A549 (cell line): ENCODE measurements at regions not wholly inside any gene's neighbourhood (a gene's known extent, or its start where the extent isn't known, plus 50 kb on each side); places are given as distances from the start of the nearest gene placed in this dataset.

Experiments
- ATAC-seq, 2 experiments: fragments of 200-7000 bp in 1 of 2; fragments of >200 bp in 1 of 2; cut with Nextera tagmentation in 1 of 2; cut with Tn5 transposase in 1 of 2; 3 replicates each; pipeline versions ENCODE4 v1.8.0 to v1.9.1; 2018 to 2020; ENCODE audit warnings: mild to moderate bottlenecking in 1 of 2, moderate library complexity in 1 of 2
- CTCF ChIA-PET: fragments of 300-600 bp; sonication (Branson Sonifier 250); formaldehyde crosslinking; extraction: SDS; loops from one replicate; lab custom pipeline; 2021; ENCODE audit warnings: antibody characterized with exemption, inconsistent platforms; lab: Yijun Ruan, JAX
- POLR2A ChIA-PET: fragments of 350-600 bp; formaldehyde crosslinking; extraction: SDS; loops from one replicate; lab custom pipeline; 2021; ENCODE audit warnings: antibody characterized with exemption, inconsistent platforms; lab: Yijun Ruan, JAX
- DNase-seq, 2 experiments: peaks; one replicate each; pipeline versions ENCODE4 v3.0.0 to v3.0.0-alpha.2; 2011 to 2016; ENCODE audit warnings: low read depth in 1 of 2, low spot score in 1 of 2
- FAIRE-seq: peaks from 2 replicates; lab custom pipeline; 2011; peaks lifted over from hg19 to GRCh38; lab: Jason Lieb, UNC
- H3K27ac ChIP-seq, 2 experiments: fragments of >200 bp; sonication (Bioruptor Twin); formaldehyde crosslinking; 3 replicates each; pipeline ENCODE4 v1.5.1; 2016 to 2017
- H3K4me1 ChIP-seq: fragments of >200 bp; sonication (Bioruptor Twin); formaldehyde crosslinking; 3 replicates; pipeline ENCODE4 v1.6.1; 2016
- H3K4me2 ChIP-seq: fragments of >200 bp; sonication (Bioruptor Twin); formaldehyde crosslinking; 3 replicates; pipeline ENCODE4 v1.6.1; 2016
- H3K4me3 ChIP-seq: fragments of >200 bp; sonication (Bioruptor Twin); formaldehyde crosslinking; 3 replicates; pipeline ENCODE4 v1.5.1; 2016
- H3K9me3 ChIP-seq: fragments of >200 bp; sonication (Bioruptor Twin); formaldehyde crosslinking; 3 replicates; pipeline ENCODE4 v1.6.1; 2016
- ATOH8 ChIP-seq: fragments of 250-450 bp; sonication (Bioruptor Pico); IDR thresholded peaks from 2 replicates; pipeline ENCODE4 v1.5.0; 2020; ENCODE audit warnings: low read depth, mild to moderate bottlenecking, moderate library complexity
- CBX2 ChIP-seq: fragments of 200-600 bp; sonication (generic); IDR thresholded peaks from 2 replicates; pipeline ENCODE4 v1.6.1; 2016; ENCODE audit warnings: low read depth, mild to moderate bottlenecking, borderline replicate concordance
- CBX8 ChIP-seq: fragments of 200-600 bp; sonication (generic); IDR thresholded peaks from 2 replicates; pipeline ENCODE4 v1.6.1; 2016
- CHD2 ChIP-seq: fragments of 150-350 bp; IDR thresholded peaks from 2 replicates; pipeline ENCODE4 v1.6.1; 2014; ENCODE audit warnings: low read length; ENCODE audit not compliant: partially characterized antibody
- CHD4 ChIP-seq: fragments of 200-600 bp; sonication (generic); IDR thresholded peaks from 2 replicates; pipeline ENCODE4 v1.6.1; 2016; ENCODE audit warnings: antibody characterized with exemption, mild to moderate bottlenecking, borderline replicate concordance
- EHF ChIP-seq: fragments of 250-450 bp; sonication (Bioruptor Pico); IDR thresholded peaks from 2 replicates; pipeline ENCODE4 v1.5.0; 2020; ENCODE audit warnings: mild to moderate bottlenecking
- EHMT2 ChIP-seq: fragments of 200-600 bp; sonication (generic); IDR thresholded peaks from 2 replicates; pipeline ENCODE4 v1.6.1; 2016; ENCODE audit warnings: antibody characterized with exemption, low read depth, mild to moderate bottlenecking, moderate library complexity
- EP300 ChIP-seq, 2 experiments: fragments of >200 bp; sonication (Bioruptor Twin); formaldehyde crosslinking; IDR thresholded peaks; 2 replicates in 1 of 2; 3 replicates in 1 of 2; pipeline ENCODE4 v1.6.1; 2016 to 2017
- ESRRA ChIP-seq: fragments of 150-350 bp; IDR thresholded peaks from 2 replicates; pipeline ENCODE4 v1.6.1; 2014; ENCODE audit warnings: mild to moderate bottlenecking, low read length, borderline replicate concordance
- FOSB ChIP-seq: fragments of 250-450 bp; sonication (Bioruptor Pico); IDR thresholded peaks from 2 replicates; pipeline ENCODE4 v1.5.0; 2020; ENCODE audit warnings: mild to moderate bottlenecking, moderate library complexity
- FOXS1 ChIP-seq: fragments of 250-450 bp; sonication (Bioruptor Pico); IDR thresholded peaks from 2 replicates; pipeline ENCODE4 v1.5.0; 2020; ENCODE audit warnings: mild to moderate bottlenecking, moderate library complexity
- GATA3 ChIP-seq: IDR thresholded peaks from 2 replicates; pipeline ENCODE4 v1.6.1; 2012; ENCODE audit warnings: borderline replicate concordance
- HDAC2 ChIP-seq: fragments of 200-600 bp; sonication (generic); IDR thresholded peaks from 2 replicates; pipeline ENCODE4 v1.6.1; 2016
- HEYL ChIP-seq: fragments of 250-450 bp; sonication (Bioruptor Pico); IDR thresholded peaks from 2 replicates; pipeline ENCODE4 v1.8.0; 2021; ENCODE audit warnings: mild to moderate bottlenecking, moderate library complexity
- HOXA7 ChIP-seq: fragments of 250-450 bp; sonication (Bioruptor Pico); IDR thresholded peaks from 2 replicates; pipeline ENCODE4 v1.5.0; 2020; ENCODE audit warnings: mild to moderate bottlenecking, moderate library complexity
- HOXB5 ChIP-seq: fragments of 250-450 bp; sonication (Bioruptor Pico); IDR thresholded peaks from 2 replicates; pipeline ENCODE4 v1.5.0; 2020; ENCODE audit warnings: mild to moderate bottlenecking, moderate library complexity
- MAFK ChIP-seq: fragments of 450-650 bp; IDR thresholded peaks from 2 replicates; pipeline ENCODE4 v1.6.1; 2014; ENCODE audit not compliant: partially characterized antibody
- MYC ChIP-seq: IDR thresholded peaks from 2 replicates; pipeline ENCODE4 v1.6.1; 2012; ENCODE audit warnings: mild to moderate bottlenecking, inconsistent platforms, low read length, improper control_type of control experiment, borderline replicate concordance
- NFE2L2 ChIP-seq: fragments of 150-350 bp; conservative IDR thresholded peaks from 2 replicates; pipeline ENCODE4 v1.6.1; 2014; ENCODE audit warnings: low read length
- NR3C1 ChIP-seq: fragments of >200 bp; sonication (Bioruptor Twin); formaldehyde crosslinking; IDR thresholded peaks from 3 replicates; pipeline ENCODE4 v1.6.1; 2017
- PBX3 ChIP-seq: IDR thresholded peaks from 2 replicates; pipeline ENCODE4 v1.6.1; 2012
- PHF8 ChIP-seq: fragments of 200-600 bp; sonication (generic); IDR thresholded peaks from 2 replicates; pipeline ENCODE4 v1.6.1; 2016; ENCODE audit warnings: low read depth, mild to moderate bottlenecking, antibody characterized with exemption, moderate library complexity, borderline replicate concordance
- POLR2AphosphoS2 ChIP-seq: conservative IDR thresholded peaks from 2 replicates; pipeline ENCODE4 v1.6.1; 2012; ENCODE audit warnings: low read length, improper control_type of control experiment, inconsistent platforms
- RFX5 ChIP-seq: fragments of 450-650 bp; IDR thresholded peaks from 2 replicates; pipeline ENCODE4 v1.7.1; 2014; ENCODE audit warnings: antibody characterized with exemption, mild to moderate bottlenecking, moderate library complexity
- ZFP36 ChIP-seq: fragments of 450-650 bp; IDR thresholded peaks from 2 replicates; pipeline ENCODE4 v1.6.1; 2014; ENCODE audit warnings: borderline replicate concordance; ENCODE audit not compliant: partially characterized antibody
- ZNF302 ChIP-seq: fragments of 250-450 bp; sonication (Bioruptor Pico); IDR thresholded peaks from 2 replicates; pipeline ENCODE4 v1.9.0; 2021; ENCODE audit warnings: inconsistent platforms, mild to moderate bottlenecking, moderate library complexity
- WGBS: methylation state at CpG from one replicate; pipeline ENCODE4 v1.1.6; 2017; ENCODE audit errors: missing lambda C conversion rate; 5-methylcytosine and 5-hydroxymethylcytosine counted together

GRCh38 chr5:1946122-1946677 lies 63.5 kb upstream of the IRX4 start (continued):
- TF ChIP-seq RFX5 (no peak), ATOH8 (no peak), MYC (no peak)
- TF ChIP-seq, all 56 proteins: peak for 0

- no peak for FAIRE-seq
- WGBS, result 17% methylated on average over 11 of the region's 13 CpGs
- ChIA-PET CTCF (no interaction called here), POLR2A (no interaction called here)
- no peak overlapping the region for H3K27ac ChIP-seq
- H3K9me3 ChIP-seq, result no peaks in the 10 kb centered on the region
- no peak for TF ChIP-seq HOXA7 (CRISPR knock-in tag)
- TF ChIP-seq HOXB5, result no peak
- TF ChIP-seq FOXS1, result no peak
- no peak for TF ChIP-seq ATOH8
- no peak for TF ChIP-seq ZNF302
- H3K4me1 ChIP-seq, result no peaks in the 10 kb centered on the region
- DNase-seq, result no peak
- H3K4me2 ChIP-seq, result no peak overlapping the region
- no peak for ATAC-seq
- H3K4me3 ChIP-seq, result no peak overlapping the region
These were observed 62.9 kb upstream of the IRX4 start for GRCh38 chr5:1945606-1946005.

- ChIA-PET POLR2A (no interaction called here), CTCF (no interaction called here)
- WGBS, result 38% methylated on average over 10 of the region's 10 CpGs
- no peaks in the 10 kb centered on the region for H3K9me3 ChIP-seq
- H3K27ac ChIP-seq, result no peak overlapping the region
- FAIRE-seq (no peak), ATAC-seq (no peak), DNase-seq (no peak)
- H3K4me3 ChIP-seq, result no peak overlapping the region
- no peak for TF ChIP-seq HDAC2
- TF ChIP-seq ESRRA, result no peak
- TF ChIP-seq EP300 (IDR thresholded peaks at IDR 0.05), result no peak
- TF ChIP-seq PBX3, result no peak
- TF ChIP-seq FOSB (CRISPR knock-in tag), result no peak
- TF ChIP-seq RFX5, result no peak
- TF ChIP-seq CHD2, result no peak
- no peak for TF ChIP-seq EHMT2
- TF ChIP-seq PHF8, result no peak
- TF ChIP-seq CBX8, result no peak
- no peak for TF ChIP-seq HEYL (CRISPR knock-in tag)
- no peak for TF ChIP-seq HOXA7 (CRISPR knock-in tag)
- no peak for TF ChIP-seq FOXS1
- TF ChIP-seq POLR2AphosphoS2, result no peak
- H3K4me2 ChIP-seq, result no peak overlapping the region
- no peaks in the 10 kb centered on the region for H3K4me1 ChIP-seq
These were observed 61.7 kb upstream of the IRX4 start for GRCh38 chr5:1944408-1944807.

- no peaks in the 10 kb centered on the region for H3K9me3 ChIP-seq
- FAIRE-seq, result no peak
- ChIA-PET POLR2A (no interaction called here), CTCF (no interaction called here)
- 52% methylated on average over 11 of the region's 11 CpGs for WGBS
- no peak for DNase-seq
- no peak overlapping the region for H3K4me3 ChIP-seq
- no peak overlapping the region for H3K4me2 ChIP-seq
- no peak overlapping the region for H3K27ac ChIP-seq
- ATAC-seq, result no peak
- H3K4me1 ChIP-seq, result no peaks in the 10 kb centered on the region
- no peak for TF ChIP-seq HOXA7 (CRISPR knock-in tag)
- no peak for TF ChIP-seq CBX2
- TF ChIP-seq NR3C1, result no peak
- TF ChIP-seq EP300 (IDR thresholded peaks at IDR 0.05), result no peak
- TF ChIP-seq PBX3, result no peak
- TF ChIP-seq MAFK, result no peak
- no peak for TF ChIP-seq ATOH8
- TF ChIP-seq NFE2L2, result no peak
- no peak for TF ChIP-seq RFX5
- no peak for TF ChIP-seq GATA3
- TF ChIP-seq CHD2, result no peak
- TF ChIP-seq ZFP36, result no peak
- no peak for TF ChIP-seq EHF (CRISPR knock-in tag)
- TF ChIP-seq CHD4, result no peak
- no peak for TF ChIP-seq MYC
These were observed 60.8 kb upstream of the IRX4 start for GRCh38 chr5:1943481-1943880.
